ENCODE measurements at regions not wholly inside any gene's neighbourhood (a gene's known extent, or its start where the extent isn't known, plus 50 kb on each side); places are given as distances from the start of the nearest gene placed in this dataset.

- H3K9ac ChIP-seq (ENCODE audit: low read length): no peak overlapping the region
- H3K27ac ChIP-seq (ENCODE audit: low read depth, low read length, poor library complexity, severe bottlenecking): no peak overlapping the region
- no peak overlapping the region for H3K4me3 ChIP-seq (ENCODE audit: low read depth, low read length, poor library complexity, severe bottlenecking)
Measured at GRCh38 chr9:119086590-119086989, 282.6 kb downstream of the BRINP1 start.

GRCh38 chr9:119088002-119088547, 281.2 kb downstream of the BRINP1 start:
- no peak overlapping the region for H3K9ac ChIP-seq (ENCODE audit: low read length)
- TF ChIP-seq CTCF (IDR thresholded peaks at IDR 0.05; ENCODE audit: low read length) (no peak), EZH2 (IDR thresholded peaks at IDR 0.05; ENCODE audit: borderline replicate concordance, low read length) (no peak)

More at GRCh38 chr9:119086590-119086989, 282.6 kb downstream of the BRINP1 start:
- Histone ChIP-seq H3K4me2 (ENCODE audit: low read length) (no peak overlapping the region), H2AFZ (ENCODE audit: low read length) (no peak overlapping the region), H3K27me3 (ENCODE audit: insufficient read depth, low read length) (no peaks in the 10 kb centered on the region), H3K36me3 (ENCODE audit: insufficient read depth, low read length) (no peaks in the 10 kb centered on the region), H4K20me1 (ENCODE audit: insufficient read depth, low read length) (no peaks in the 10 kb centered on the region), H3K9me2 (ENCODE audit: low read depth, low read length) (no peaks in the 10 kb centered on the region), H3K79me2 (ENCODE audit: insufficient read depth, low read length) (no peaks in the 10 kb centered on the region), H3F3A (ENCODE audit: insufficient read depth, low read length) (no peaks in the 10 kb centered on the region), H3K4me1 (ENCODE audit: insufficient read depth, low read length, severe bottlenecking) (no peaks in the 10 kb centered on the region), H3K9me3 (ENCODE audit: low read length) (no peaks in the 10 kb centered on the region)
- TF ChIP-seq CTCF (IDR thresholded peaks at IDR 0.05; ENCODE audit: low read length) (no peak), EZH2 (IDR thresholded peaks at IDR 0.05; ENCODE audit: borderline replicate concordance, low read length) (no peak)

GRCh38 chr9:119091074-119091473, 278.2 kb downstream of the BRINP1 start:
- H3K79me2 ChIP-seq (ENCODE audit: insufficient read depth, low read length): no peaks in the 10 kb centered on the region
- no peak overlapping the region for H3K27ac ChIP-seq (ENCODE audit: low read depth, low read length, poor library complexity, severe bottlenecking)
- H3F3A ChIP-seq (ENCODE audit: insufficient read depth, low read length): no peaks in the 10 kb centered on the region
- TF ChIP-seq EZH2 (IDR thresholded peaks at IDR 0.05; ENCODE audit: borderline replicate concordance, low read length) (no peak), CTCF (IDR thresholded peaks at IDR 0.05; ENCODE audit: low read length) (no peak)
- H4K20me1 ChIP-seq (ENCODE audit: insufficient read depth, low read length): no peaks in the 10 kb centered on the region
- no peaks in the 10 kb centered on the region for H3K27me3 ChIP-seq (ENCODE audit: insufficient read depth, low read length)
- no peaks in the 10 kb centered on the region for H3K9me3 ChIP-seq (ENCODE audit: low read length)
- no peaks in the 10 kb centered on the region for H3K9me2 ChIP-seq (ENCODE audit: low read depth, low read length)
- no peaks in the 10 kb centered on the region for H3K4me1 ChIP-seq (ENCODE audit: insufficient read depth, low read length, severe bottlenecking)
- no peaks in the 10 kb centered on the region for H3K36me3 ChIP-seq (ENCODE audit: insufficient read depth, low read length)
- H2AFZ ChIP-seq (ENCODE audit: low read length): no peak overlapping the region
- H3K9ac ChIP-seq (ENCODE audit: low read length): no peak overlapping the region
- H3K4me3 ChIP-seq (ENCODE audit: low read depth, low read length, poor library complexity, severe bottlenecking): no peak overlapping the region
- H3K4me2 ChIP-seq (ENCODE audit: low read length): no peak overlapping the region

More at GRCh38 chr9:119088002-119088547, 281.2 kb downstream of the BRINP1 start:
- H3K27ac ChIP-seq (ENCODE audit: low read depth, low read length, poor library complexity, severe bottlenecking): no peak overlapping the region
- H3K27me3 ChIP-seq (ENCODE audit: insufficient read depth, low read length): no peaks in the 10 kb centered on the region
- no peaks in the 10 kb centered on the region for H4K20me1 ChIP-seq (ENCODE audit: insufficient read depth, low read length)
- no peaks in the 10 kb centered on the region for H3F3A ChIP-seq (ENCODE audit: insufficient read depth, low read length)
- no peaks in the 10 kb centered on the region for H3K9me3 ChIP-seq (ENCODE audit: low read length)
- H3K9me2 ChIP-seq (ENCODE audit: low read depth, low read length): no peaks in the 10 kb centered on the region
- H3K4me2 ChIP-seq (ENCODE audit: low read length): no peak overlapping the region
- no peak overlapping the region for H2AFZ ChIP-seq (ENCODE audit: low read length)
- no peaks in the 10 kb centered on the region for H3K79me2 ChIP-seq (ENCODE audit: insufficient read depth, low read length)
- no peaks in the 10 kb centered on the region for H3K4me1 ChIP-seq (ENCODE audit: insufficient read depth, low read length, severe bottlenecking)
- no peaks in the 10 kb centered on the region for H3K36me3 ChIP-seq (ENCODE audit: insufficient read depth, low read length)
- H3K4me3 ChIP-seq (ENCODE audit: low read depth, low read length, poor library complexity, severe bottlenecking): no peak overlapping the region

Data from OCI-LY1 (cell line).